ENCODE measurements at regions not wholly inside any gene's neighbourhood (a gene's known extent, or its start where the extent isn't known, plus 50 kb on each side); places are given as distances from the start of the nearest gene placed in this dataset.

DNA sequence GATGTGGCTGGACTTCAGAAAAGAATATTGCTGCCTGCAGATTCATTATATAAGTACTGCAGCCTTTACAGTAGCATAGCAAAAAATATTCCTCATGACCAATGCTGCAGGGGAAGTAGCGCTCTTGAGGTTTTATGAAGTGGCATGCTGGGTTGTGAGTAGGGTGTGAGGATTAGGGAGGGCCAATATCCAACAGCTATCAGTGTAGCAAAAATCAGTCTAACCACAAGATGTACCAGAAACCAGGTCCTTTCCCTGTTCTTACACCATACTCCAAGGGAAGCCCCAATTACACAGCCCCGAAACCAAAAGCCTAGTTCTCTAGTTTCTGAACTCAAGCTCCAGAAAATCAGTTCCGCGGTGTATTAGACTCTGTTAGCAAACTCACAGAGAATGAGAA, 1082.2 kb upstream of the DDX18 start:
- no peak for TF ChIP-seq ZFP30 (CRISPR knock-in tag; IDR thresholded peaks at IDR 0.05)
- no peak for TF ChIP-seq TOX (CRISPR knock-in tag; IDR thresholded peaks at IDR 0.05; ENCODE audit: borderline replicate concordance)
- TF ChIP-seq BACH2 (CRISPR knock-in tag; IDR thresholded peaks at IDR 0.05; ENCODE audit: borderline replicate concordance) = no peak
- no peak for TF ChIP-seq ISL1 (CRISPR knock-in tag; IDR thresholded peaks at IDR 0.05)
- TF ChIP-seq PATZ1 (CRISPR knock-in tag; IDR thresholded peaks at IDR 0.05; ENCODE audit: borderline replicate concordance) = no peak
- no peak for TF ChIP-seq ZNF70 (CRISPR knock-in tag; IDR thresholded peaks at IDR 0.05)
- no peak for TF ChIP-seq ARNTL (CRISPR knock-in tag; IDR thresholded peaks at IDR 0.05; ENCODE audit: borderline replicate concordance, low read depth)
- no peak for TF ChIP-seq ZNF565 (CRISPR knock-in tag; conservative IDR thresholded peaks at IDR 0.05; ENCODE audit: low read depth)
- no peak for TF ChIP-seq ZFP3 (CRISPR knock-in tag; IDR thresholded peaks at IDR 0.05)
- TF ChIP-seq PPARA (CRISPR knock-in tag; IDR thresholded peaks at IDR 0.05; ENCODE audit: borderline replicate concordance) = no peak
- no peak for TF ChIP-seq TCF4 (CRISPR knock-in tag; IDR thresholded peaks at IDR 0.05; ENCODE audit: borderline replicate concordance)
- no peak for TF ChIP-seq POU6F1 (CRISPR knock-in tag; IDR thresholded peaks at IDR 0.05; ENCODE audit: borderline replicate concordance, low read depth)
- TF ChIP-seq ZC3H10 (CRISPR knock-in tag; IDR thresholded peaks at IDR 0.05) = no peak
